HG02884 (cell line): ENCODE measurements at regions not wholly inside any gene's neighbourhood (a gene's known extent, or its start where the extent isn't known, plus 50 kb on each side); places are given as distances from the start of the nearest gene placed in this dataset.

Experiments
- ATAC-seq: cut with Tn5 transposase; IDR thresholded peaks from one replicate; pipeline ENCODE4 v1.9.1; 2021; ENCODE audit warnings: mild to moderate bottlenecking, moderate library complexity; ENCODE audit not compliant: unreplicated experiment

- ATAC-seq = no peak
Observed at GRCh38 chr15:81449836-81450474, 75.9 kb upstream of the TMC3 start.

- ATAC-seq = no peak
Observed at GRCh38 chr15:81443040-81443820, 69.2 kb upstream of the TMC3 start.

GRCh38 chr15:81442454-81442853 is 68.4 kb upstream of the TMC3 start:
- ATAC-seq = no peak

GRCh38 chr15:81434851-81435250 is 60.8 kb upstream of the TMC3 start:
- ATAC-seq = no peak

GRCh38 chr15:81433462-81433861 is 59.4 kb upstream of the TMC3 start:
- ATAC-seq = no peak

GRCh38 chr15:81432179-81432578 is 58.2 kb upstream of the TMC3 start:
- ATAC-seq = no peak

- ATAC-seq = no peak
Observed at GRCh38 chr15:81427176-81427575, 53.2 kb upstream of the TMC3 start.

GRCh38 chr15:81425905-81426304 is 51.9 kb upstream of the TMC3 start:
- no peak for ATAC-seq
